OCI-M2 (cell line): ENCODE measurements at regions not wholly inside any gene's neighbourhood (a gene's known extent, or its start where the extent isn't known, plus 50 kb on each side); places are given as distances from the start of the nearest gene placed in this dataset.
A peak's percentile ranks its signal among the peaks of the same experiment; 100 is the strongest.

Source experiments
- DNase-seq: peaks from one replicate; lab custom pipeline; 2025; ENCODE audit not compliant: unreplicated experiment; lab: John Stamatoyannopoulos, UW

DNA sequence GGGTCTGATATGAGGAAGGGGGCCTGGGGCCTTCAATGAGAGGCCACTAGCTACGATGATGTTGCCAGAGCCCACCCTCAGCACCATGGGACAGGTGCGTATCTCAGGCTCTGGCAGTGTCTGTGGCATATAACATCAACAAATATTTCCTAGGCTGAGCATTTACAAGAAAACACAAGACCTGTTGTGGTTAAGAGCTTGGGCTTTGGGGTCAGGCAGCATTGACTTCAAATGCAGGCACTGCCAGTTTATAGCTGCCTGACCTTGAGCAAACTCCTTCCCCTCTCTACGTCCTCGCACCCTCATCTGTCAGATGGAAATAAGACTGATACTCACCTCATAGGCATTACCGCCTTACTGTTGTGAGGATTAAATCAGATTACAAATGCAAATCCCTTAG, 156.0 kb downstream of the KATNAL1 start:
- DNase-seq: no peak

- no peak for DNase-seq
These were observed 158.1 kb downstream of the KATNAL1 start for GRCh38 chr13:30149248-30149647.

DNA sequence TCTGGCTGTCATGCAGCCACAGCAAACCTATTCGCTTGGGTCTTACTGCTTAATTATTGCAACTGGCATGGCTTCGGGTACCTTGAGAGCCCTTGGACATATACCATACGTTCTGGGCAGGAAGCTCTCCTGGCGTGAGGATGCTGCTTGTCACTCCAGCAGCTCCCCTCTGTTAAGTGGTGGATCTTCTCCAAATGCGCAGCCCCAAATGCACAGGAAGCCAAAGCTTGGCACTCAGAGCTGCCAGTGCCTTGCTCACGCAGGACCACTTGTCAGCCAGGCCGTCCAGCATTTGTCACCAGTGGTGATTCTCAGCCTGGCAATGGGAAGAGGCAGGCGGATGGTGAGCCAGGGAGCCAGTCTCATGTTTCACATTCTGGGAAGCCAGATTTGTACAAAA, 158.6 kb downstream of the KATNAL1 start:
- DNase-seq: no peak

DNA sequence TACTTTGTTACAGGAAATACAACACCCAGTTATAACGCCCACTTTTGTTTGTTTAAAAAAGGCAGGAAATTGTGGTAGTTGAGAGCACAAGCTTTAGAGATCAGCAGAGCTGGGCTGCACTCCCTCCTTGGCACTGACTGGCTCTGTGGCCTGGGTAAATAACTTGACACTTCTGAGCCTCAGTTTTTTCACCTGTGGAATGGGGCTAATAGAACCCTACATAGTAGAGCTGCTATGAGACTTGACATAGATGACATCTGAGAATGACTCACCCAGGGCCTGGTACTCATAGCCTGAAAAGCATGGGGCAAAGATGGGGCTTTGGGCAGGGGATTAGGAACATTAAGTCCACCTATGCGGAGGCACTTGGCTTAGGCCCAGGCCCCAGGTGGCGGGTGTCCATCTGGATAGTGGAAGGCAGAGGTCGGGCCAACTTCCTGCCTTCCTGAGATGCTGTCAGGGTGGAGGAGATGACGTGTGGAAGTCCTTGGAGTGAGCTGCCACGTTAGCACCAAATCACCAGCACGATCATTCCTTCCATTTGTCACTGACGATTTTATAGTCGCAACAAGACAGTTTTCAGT, 159.1 kb downstream of the KATNAL1 start:
- DNase-seq: no peak

GRCh38 chr13:30147421-30147820, 159.9 kb downstream of the KATNAL1 start:
- no peak for DNase-seq

GRCh38 chr13:30147015-30147414, 160.3 kb downstream of the KATNAL1 start:
- DNase-seq: no peak

GRCh38 chr13:30145709-30146367, 161.5 kb downstream of the KATNAL1 start:
- DNase-seq: no peak

DNA sequence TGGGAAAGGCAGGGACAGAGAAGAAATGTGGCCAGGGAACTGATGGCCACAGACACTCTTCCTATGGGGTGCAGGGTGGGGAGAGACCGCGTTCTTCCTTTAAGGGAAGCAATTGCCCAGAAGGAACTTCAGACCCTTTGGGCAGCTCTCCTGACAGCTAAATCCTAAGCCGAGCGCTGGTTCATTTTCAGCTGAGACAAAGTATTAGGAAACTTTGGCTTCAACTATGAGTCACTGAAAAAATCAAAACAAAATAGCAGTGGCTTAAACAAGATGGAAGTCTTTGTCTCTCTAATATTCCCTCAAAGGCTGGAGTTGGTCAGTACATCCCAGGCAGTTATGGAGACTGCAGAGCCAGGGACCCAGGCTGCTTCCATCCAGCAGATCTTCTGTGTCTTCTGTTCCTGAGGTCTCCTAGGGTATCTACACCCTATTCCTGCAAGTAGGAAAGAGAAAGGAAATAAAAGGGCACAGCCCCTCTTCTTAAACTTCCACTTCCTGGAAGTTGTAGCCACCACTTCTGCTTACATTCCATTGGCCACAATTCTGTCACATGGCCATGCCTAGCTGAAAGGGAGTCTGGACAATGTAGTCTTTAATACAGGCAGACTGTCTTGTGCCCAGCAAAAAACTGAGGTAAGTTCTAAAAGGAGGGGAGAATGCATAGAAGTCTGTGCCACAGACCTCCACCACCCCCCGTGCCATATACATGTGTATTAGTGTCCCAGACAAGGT, 163.5 kb downstream of the KATNAL1 start:
- no peak for DNase-seq

DNA sequence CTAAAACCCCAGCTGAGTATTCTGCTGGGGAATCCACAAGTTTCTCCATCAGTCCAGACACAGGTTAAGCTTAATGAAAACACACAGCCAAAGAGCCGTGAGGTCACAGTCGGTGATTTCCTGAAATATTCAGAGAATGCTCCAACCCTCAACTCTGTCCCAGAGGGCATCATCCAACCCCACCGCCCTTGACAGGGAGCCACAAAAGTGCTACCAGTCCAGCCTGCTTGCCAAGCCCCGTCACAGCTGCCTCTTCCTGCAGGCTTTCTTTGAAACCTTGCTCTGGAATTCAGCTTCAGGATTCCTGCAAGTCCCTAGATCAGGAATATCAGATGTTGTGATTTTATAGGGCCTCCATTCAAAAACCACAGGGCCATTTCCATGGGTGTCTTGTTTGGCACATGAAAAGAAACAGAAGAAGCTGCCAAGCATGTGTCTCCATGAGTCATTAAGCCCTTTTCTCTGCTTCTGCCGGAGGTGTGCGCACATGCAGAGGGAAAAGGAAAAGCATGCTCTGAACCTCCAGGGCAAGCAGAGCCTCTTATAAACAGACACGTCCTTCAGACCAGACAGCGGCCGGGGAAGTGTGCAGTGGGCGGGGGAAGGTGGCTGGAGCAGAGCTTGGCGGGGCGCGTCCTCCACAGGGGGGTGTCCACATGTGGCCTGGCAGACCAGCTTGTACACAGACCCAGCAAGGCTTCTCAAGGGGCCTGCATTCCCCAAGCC, 164.7 kb downstream of the KATNAL1 start:
- no peak for DNase-seq

GRCh38 chr13:30141775-30142485, 165.4 kb downstream of the KATNAL1 start:
- DNase-seq: no peak

DNA sequence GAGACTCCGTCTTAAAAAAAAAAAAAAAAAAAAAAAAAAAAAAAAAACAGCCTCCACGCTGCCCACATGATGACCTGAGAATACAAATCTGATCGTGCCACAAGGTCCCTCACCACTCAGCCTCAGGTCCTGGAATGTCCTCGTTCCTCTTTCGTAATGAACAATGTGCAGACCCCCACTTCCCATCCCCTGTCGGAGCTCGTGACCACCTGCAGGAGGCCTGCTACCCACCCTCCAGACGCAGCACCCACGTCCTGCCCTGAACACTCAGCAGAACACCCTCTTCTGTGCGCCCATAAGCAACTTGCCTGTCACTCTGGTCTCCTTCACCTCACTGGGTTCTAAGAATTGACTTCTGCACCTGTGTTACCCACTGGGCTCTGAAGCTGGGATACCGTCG, 166.4 kb downstream of the KATNAL1 start:
- DNase-seq: no peak

GRCh38 chr13:30138511-30138910, 168.8 kb downstream of the KATNAL1 start:
- no peak for DNase-seq

DNA sequence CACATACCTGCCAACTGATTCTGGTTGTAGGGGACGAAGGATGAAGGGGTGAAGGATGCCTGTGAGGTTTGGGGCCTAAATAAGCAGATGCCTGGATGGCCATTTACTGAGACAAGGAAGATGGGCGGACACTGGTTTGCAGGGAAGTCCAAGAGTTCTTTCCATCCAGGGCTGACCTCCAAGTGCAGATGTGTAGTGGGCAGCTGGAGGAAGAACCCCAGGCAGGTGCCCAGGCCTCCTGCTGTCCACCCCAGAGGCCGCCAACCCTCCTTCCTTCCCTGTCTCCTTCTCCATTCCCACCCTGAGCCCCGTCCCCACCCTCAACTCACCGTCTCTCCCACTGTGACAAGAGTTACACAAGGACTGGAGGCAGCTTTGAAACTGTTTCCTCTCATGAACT, 171.5 kb downstream of the KATNAL1 start:
- DNase-seq: no peak

GRCh38 chr13:30135351-30135750, 172.0 kb downstream of the KATNAL1 start:
- DNase-seq: no peak

DNA sequence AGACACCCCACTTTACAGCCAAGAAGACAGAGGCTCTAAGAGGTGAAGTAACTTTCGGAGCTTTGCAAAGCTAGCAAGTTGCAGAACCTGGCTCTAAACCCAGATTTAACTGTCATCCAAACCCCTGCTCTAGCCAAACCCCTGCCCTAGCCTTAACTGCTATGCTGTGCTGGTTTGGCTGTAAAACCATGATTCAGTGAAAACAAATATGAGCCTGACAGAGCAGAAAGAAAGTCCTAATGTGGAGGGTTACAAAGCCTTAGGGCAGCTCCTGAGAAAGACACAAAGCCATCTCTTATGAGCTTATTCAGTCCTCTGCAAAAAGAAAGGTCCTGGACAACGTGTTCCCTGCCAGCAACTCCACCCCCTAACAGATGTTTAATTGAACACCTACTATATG, 172.8 kb downstream of the KATNAL1 start:
- no peak for DNase-seq

DNA sequence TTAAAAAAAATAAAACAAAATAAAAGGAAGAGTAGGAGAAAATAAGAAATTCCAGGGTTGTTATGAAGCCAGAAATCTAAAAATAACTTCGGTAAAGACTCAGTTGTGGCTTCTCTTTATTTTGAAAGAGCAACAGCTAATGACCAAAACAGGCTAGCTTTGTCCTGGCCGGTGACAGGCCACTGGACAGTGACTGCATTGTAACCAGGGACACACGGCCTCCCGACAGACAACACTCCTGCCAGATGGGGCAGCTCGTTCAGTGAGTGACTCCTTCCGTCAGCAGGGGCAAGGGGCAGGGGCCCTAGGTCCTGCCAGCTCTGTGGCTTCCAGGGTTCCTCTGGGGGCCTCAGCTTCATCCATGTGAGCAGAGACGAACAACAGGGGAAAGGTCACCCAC, 173.4 kb downstream of the KATNAL1 start:
- DNase-seq: no peak

DNA sequence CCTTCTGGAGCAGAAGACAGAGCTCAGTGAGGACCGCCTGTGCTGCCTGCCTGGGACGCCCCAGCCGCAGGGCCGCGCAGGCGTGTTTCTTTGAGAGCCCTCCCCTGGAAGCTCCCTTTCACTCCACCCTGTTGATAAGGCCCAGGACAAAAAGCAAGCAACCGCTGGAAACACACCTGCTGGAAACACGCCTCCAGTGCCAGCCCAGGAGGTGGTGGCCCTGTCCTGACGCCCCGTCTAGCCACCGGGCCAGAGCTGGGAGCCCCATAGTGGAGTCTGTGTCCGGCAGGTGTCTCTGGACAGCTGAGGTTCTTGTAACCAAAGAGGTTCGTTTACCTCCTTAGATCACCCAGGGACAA, 173.8 kb downstream of the KATNAL1 start:
- no peak for DNase-seq

DNA sequence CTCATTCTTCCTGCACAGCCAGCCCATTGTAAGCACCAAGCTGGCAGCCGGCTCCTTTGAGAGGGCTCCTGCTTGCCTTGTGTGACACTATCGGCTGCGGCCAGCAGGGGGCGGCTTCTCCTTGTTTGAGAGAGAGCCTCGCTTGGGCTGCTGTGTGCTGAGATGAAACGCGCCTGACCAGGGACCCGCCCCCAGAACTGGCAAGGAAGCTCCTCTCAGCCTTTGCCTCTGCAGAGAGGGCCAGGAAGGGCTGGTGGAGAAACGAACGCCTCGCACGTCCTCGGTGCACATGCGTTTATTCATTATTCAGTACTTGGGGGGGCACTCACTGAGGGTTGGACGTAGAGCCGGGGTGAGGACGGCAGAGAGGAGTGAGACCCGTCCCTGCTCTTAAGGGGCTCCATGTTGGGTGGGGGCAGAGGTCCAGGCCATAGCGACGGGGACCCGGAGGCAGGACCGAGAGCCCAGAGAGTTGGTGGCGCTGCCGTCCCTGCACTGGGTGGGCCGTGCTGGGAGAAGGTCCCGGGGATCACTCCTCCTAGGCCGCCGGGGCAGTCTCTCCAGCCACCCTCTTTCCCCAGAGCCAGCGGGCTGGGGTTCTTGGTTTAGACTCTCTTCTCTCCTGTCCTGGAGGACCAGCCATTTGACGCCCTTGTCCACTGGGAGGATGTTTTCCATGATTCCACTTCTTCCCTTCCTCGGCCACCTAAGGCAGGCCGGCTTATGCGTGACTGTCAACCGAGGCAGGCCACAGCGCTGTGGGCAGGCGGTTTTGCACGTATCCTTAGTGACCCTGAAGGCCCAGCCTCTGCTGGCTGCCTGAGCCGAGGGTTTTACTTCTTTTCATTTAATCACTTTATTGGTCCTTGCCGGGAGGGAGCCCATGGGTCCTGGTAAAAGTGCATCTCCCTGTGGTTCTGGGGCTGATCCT, 174.5 kb downstream of the KATNAL1 start:
- DNase-seq: peak; percentile 3

DNA sequence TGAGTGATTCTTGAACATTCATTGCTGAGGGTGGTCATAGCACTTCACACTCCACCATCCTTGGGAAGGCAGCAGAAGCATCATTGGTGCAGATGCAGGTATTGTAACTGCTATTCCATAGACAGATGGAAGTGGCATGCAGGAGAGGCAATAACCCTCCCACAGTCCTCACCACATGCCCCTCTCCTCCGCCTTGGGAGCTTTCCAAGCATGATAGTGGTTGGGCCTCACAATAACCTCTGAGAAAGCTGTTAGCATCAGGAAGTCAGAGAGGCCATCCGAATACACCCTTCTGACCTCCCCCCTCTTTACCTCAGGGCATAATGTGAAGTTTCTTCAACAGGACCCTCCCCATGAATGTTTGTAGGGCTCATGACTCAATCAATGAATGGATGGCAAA, 177.9 kb downstream of the KATNAL1 start:
- DNase-seq: no peak

GRCh38 chr13:30128591-30128990, 178.8 kb downstream of the KATNAL1 start:
- no peak for DNase-seq
